ENCODE measurements at regions not wholly inside any gene's neighbourhood (a gene's known extent, or its start where the extent isn't known, plus 50 kb on each side); places are given as distances from the start of the nearest gene placed in this dataset.
A peak's percentile ranks its signal among the peaks of the same experiment; 100 is the strongest.

GRCh38 chr14:97723819-97724218 is 926.6 kb downstream of the VRK1 start:
- Mint-ChIP-seq H3K36me3 (ENCODE audit: low read depth) (peaks cover 3% of the 10 kb centered on the region), H3K27ac (peak overlapping the region; percentile 88), H3K9me3 (ENCODE audit: insufficient read depth) (peaks cover 5% of the 10 kb centered on the region), H3K27me3 (ENCODE audit: low read depth) (no peaks in the 10 kb centered on the region), H3K4me3 (peak overlapping the region; percentile 75), H3K4me1 (ENCODE audit: low read depth) (peaks cover 66% of the 10 kb centered on the region)
- POLR2A ChIA-PET, result interaction anchor here (1.3 to 2.1 kb wide), 2 partner anchors 15 to 1548 kb away, joined by 3 to 6 read pairs; partner anchors contain the start of gene BCL11B
- peak; percentile 29 for ATAC-seq
- DNase-seq, result no peak
- CTCF ChIA-PET, result interaction anchor here (0.9 to 2.7 kb wide), 7 partner anchors 11 to 412 kb away, joined by 3 to 21 read pairs (median 4); no protein-coding TSS in a partner anchor

DNA sequence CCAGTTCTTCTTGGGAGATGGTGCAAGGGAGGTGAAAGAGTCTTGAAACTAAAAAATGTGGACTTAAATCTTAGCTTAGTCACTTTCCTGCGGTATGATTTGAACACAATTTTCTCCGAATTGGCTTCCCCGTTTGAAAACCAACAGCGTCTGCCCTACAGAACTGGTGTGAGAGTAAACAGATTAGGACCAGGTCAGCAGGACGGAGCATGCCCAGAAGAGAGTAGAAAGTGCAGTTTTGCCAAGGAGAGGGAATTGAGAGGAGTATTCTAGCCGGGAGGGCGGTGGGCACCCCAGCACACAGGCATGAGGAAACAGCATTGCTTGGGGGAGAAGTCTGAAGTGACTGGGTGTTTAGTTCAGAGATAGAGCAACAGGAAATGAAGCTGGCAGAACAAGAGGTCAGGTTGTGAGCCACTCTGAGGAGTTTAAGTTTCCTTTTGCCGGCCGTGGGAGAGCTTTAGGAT is 927.1 kb downstream of the VRK1 start:
- peak; percentile 60 for DNase-seq
- no peaks in the 10 kb centered on the region for H3K27me3 Mint-ChIP-seq (ENCODE audit: low read depth)
- POLR2A ChIA-PET, result interaction anchor here (0.6 to 2.1 kb wide), 7 partner anchors 9 to 1547 kb away, joined by 3 to 6 read pairs (median 3); partner anchors contain the start of gene BCL11B
- H3K4me3 Mint-ChIP-seq, result peak overlapping the region; percentile 75
- CTCF ChIA-PET, result interaction anchor here (0.9 to 2.7 kb wide), 7 partner anchors 11 to 412 kb away, joined by 3 to 21 read pairs (median 4); no protein-coding TSS in a partner anchor
- peak; percentile 93 for ATAC-seq
- peaks cover 5% of the 10 kb centered on the region for H3K9me3 Mint-ChIP-seq (ENCODE audit: insufficient read depth)
- H3K27ac Mint-ChIP-seq, result peak overlapping the region; percentile 88
- H3K36me3 Mint-ChIP-seq (ENCODE audit: low read depth), result peaks cover 5% of the 10 kb centered on the region
- peaks cover 61% of the 10 kb centered on the region for H3K4me1 Mint-ChIP-seq (ENCODE audit: low read depth)

DNA sequence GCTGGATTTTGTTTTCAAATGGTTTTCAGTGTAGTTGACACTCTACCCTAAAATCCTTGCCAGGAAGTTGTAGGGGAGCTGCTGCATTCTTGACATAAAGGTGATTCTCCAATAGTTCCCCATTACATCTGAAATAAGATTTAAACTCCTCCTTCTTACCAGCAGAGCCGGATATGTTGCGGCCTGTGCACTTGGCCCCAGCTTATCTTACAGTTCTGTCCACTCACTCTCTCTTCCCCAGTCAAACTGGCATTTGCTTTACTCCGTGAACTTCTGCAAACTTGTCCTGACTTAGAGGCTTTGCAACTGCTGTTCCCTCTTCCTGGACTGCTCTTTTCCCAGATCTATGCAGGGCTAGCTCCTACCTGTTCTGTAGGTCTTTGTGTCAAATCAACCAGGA is 929.5 kb downstream of the VRK1 start:
- H3K4me1 Mint-ChIP-seq (ENCODE audit: low read depth), result peaks cover 54% of the 10 kb centered on the region
- POLR2A ChIA-PET, result interaction anchor here (0.6 to 0.7 kb wide), 2 partner anchors 349 to 456 kb away, joined by 3 to 4 read pairs; no protein-coding TSS in a partner anchor
- CTCF ChIA-PET, result interaction anchor here (0.8 kb wide), 1 partner anchor 19 kb away, joined by 4 read pairs; no protein-coding TSS in a partner anchor

GRCh38 chr14:97730706-97731105 is 933.5 kb downstream of the VRK1 start:
- H3K27ac Mint-ChIP-seq, result no peak overlapping the region
- CTCF ChIA-PET, result no interaction called here
- DNase-seq (no peak), ATAC-seq (no peak)
- no peaks in the 10 kb centered on the region for H3K9me3 Mint-ChIP-seq (ENCODE audit: insufficient read depth)
- peaks cover 18% of the 10 kb centered on the region for H3K4me1 Mint-ChIP-seq (ENCODE audit: low read depth)
- H3K36me3 Mint-ChIP-seq (ENCODE audit: low read depth), result peaks cover 3% of the 10 kb centered on the region
- H3K27me3 Mint-ChIP-seq (ENCODE audit: low read depth), result no peaks in the 10 kb centered on the region
- POLR2A ChIA-PET, result no interaction called here
- no peak overlapping the region for H3K4me3 Mint-ChIP-seq

More for the DNA sequence above, 929.5 kb downstream of the VRK1 start:
- DNase-seq, result no peak
- peaks cover 3% of the 10 kb centered on the region for H3K36me3 Mint-ChIP-seq (ENCODE audit: low read depth)
- no peak overlapping the region for H3K4me3 Mint-ChIP-seq
- H3K27ac Mint-ChIP-seq, result peak overlapping the region; percentile 72
- no peak for ATAC-seq
- no peaks in the 10 kb centered on the region for H3K27me3 Mint-ChIP-seq (ENCODE audit: low read depth)
- no peaks in the 10 kb centered on the region for H3K9me3 Mint-ChIP-seq (ENCODE audit: insufficient read depth)

DNA sequence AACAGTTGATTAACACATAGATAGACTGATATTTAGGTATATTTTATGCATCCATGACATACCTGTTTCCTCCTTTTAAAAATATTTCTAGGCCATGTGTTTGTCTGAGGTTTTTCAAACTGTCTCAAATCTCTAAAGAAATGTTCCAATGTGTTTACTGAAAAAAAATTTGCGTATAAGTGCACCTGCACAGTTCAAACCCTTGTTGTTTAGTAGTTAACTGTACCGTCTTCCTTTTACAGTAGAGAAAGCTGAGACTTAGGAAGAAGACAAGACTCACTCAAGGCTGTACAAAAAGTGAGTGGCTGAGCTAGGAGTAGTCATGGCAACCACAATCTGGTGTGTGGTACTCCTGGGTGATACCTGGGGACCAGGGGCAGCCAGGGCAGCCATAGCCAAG is 934.6 kb downstream of the VRK1 start:
- Mint-ChIP-seq H3K36me3 (ENCODE audit: low read depth) (peaks cover 3% of the 10 kb centered on the region), H3K4me3 (no peak overlapping the region), H3K9me3 (ENCODE audit: insufficient read depth) (no peaks in the 10 kb centered on the region), H3K4me1 (ENCODE audit: low read depth) (peaks cover 9% of the 10 kb centered on the region), H3K27ac (no peak overlapping the region), H3K27me3 (ENCODE audit: low read depth) (no peaks in the 10 kb centered on the region)
- DNase-seq, result no peak
- ChIA-PET CTCF (no interaction called here), POLR2A (no interaction called here)
- ATAC-seq, result no peak

- H3K27me3 Mint-ChIP-seq (ENCODE audit: low read depth), result peaks cover 4% of the 10 kb centered on the region
- no peaks in the 10 kb centered on the region for H3K9me3 Mint-ChIP-seq (ENCODE audit: insufficient read depth)
- H3K36me3 Mint-ChIP-seq (ENCODE audit: low read depth), result no peaks in the 10 kb centered on the region
- ATAC-seq (no peak), DNase-seq (no peak)
- ChIA-PET CTCF (no interaction called here), POLR2A (no interaction called here)
- H3K4me3 Mint-ChIP-seq, result no peak overlapping the region
- H3K27ac Mint-ChIP-seq, result no peak overlapping the region
- no peaks in the 10 kb centered on the region for H3K4me1 Mint-ChIP-seq (ENCODE audit: low read depth)
These were observed 950.1 kb downstream of the VRK1 start for GRCh38 chr14:97747316-97747715.

DNA sequence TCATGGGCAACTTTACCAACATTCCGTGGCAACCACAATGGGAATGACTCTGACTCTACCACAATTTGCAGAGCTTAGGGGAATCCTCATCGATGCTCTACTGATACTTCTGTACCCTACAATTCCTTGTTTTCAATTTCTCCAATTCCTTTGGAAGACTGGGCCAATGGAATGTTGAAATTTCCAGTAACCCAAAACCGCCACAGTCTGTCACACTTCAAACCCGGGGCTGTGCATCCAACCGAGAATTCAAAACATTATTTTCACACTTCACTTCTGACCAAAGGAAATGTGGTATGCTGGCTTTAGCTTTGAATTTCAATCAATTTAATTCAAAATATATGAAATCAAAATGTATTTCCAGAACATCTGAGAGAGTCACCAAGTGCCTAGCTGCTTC is 951.4 kb downstream of the VRK1 start:
- Mint-ChIP-seq H3K36me3 (ENCODE audit: low read depth) (no peaks in the 10 kb centered on the region), H3K27me3 (ENCODE audit: low read depth) (peaks cover 4% of the 10 kb centered on the region), H3K4me3 (no peak overlapping the region), H3K27ac (no peak overlapping the region), H3K9me3 (ENCODE audit: insufficient read depth) (no peaks in the 10 kb centered on the region), H3K4me1 (ENCODE audit: low read depth) (no peaks in the 10 kb centered on the region)
- ATAC-seq, result no peak
- DNase-seq, result no peak
- CTCF ChIA-PET, result interaction anchor here (1.1 kb wide), 1 partner anchor 45 kb away, joined by 3 read pairs; no protein-coding TSS in a partner anchor
- POLR2A ChIA-PET, result no interaction called here

- Mint-ChIP-seq H3K4me3 (no peak overlapping the region), H3K27ac (no peak overlapping the region), H3K36me3 (ENCODE audit: low read depth) (no peaks in the 10 kb centered on the region), H3K4me1 (ENCODE audit: low read depth) (peaks cover 5% of the 10 kb centered on the region), H3K27me3 (ENCODE audit: low read depth) (no peaks in the 10 kb centered on the region), H3K9me3 (ENCODE audit: insufficient read depth) (no peaks in the 10 kb centered on the region)
- ChIA-PET CTCF (no interaction called here), POLR2A (no interaction called here)
- ATAC-seq, result no peak
- DNase-seq, result no peak
These were observed 960.3 kb downstream of the VRK1 start for GRCh38 chr14:97757491-97757890.

- Mint-ChIP-seq H3K36me3 (ENCODE audit: low read depth) (no peaks in the 10 kb centered on the region), H3K27me3 (ENCODE audit: low read depth) (no peaks in the 10 kb centered on the region), H3K4me1 (ENCODE audit: low read depth) (peaks cover 6% of the 10 kb centered on the region), H3K27ac (no peak overlapping the region), H3K9me3 (ENCODE audit: insufficient read depth) (no peaks in the 10 kb centered on the region), H3K4me3 (no peak overlapping the region)
- POLR2A ChIA-PET, result no interaction called here
- ATAC-seq (no peak), DNase-seq (no peak)
- CTCF ChIA-PET, result no interaction called here
These were observed 962.9 kb downstream of the VRK1 start for GRCh38 chr14:97760050-97760449.

DNA sequence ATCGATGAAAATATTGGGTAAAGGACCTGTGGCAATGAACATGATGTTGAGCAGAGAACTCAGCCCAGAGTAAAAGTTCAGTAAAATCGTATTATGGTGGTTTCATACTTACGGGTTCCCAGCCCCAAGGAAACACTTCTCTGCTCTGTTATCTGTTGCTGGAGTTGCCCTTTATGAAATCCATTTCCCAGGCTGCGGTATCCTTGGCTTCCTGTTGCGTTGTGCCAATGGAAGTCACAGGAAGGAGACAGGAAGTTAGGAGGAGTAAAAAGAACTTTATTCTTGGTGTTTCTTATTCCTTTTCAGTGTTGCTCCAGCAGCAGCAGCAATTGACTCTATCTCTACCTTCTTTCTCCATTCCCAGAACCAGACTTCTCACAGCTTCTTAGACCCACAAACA is 965.2 kb downstream of the VRK1 start:
- H3K9me3 Mint-ChIP-seq (ENCODE audit: insufficient read depth), result no peaks in the 10 kb centered on the region
- DNase-seq, result no peak
- ChIA-PET POLR2A (no interaction called here), CTCF (interaction anchor here (1.2 kb wide), 1 partner anchor 9 kb away, joined by 3 read pairs; no protein-coding TSS in a partner anchor)
- no peaks in the 10 kb centered on the region for H3K36me3 Mint-ChIP-seq (ENCODE audit: low read depth)
- peaks cover 6% of the 10 kb centered on the region for H3K4me1 Mint-ChIP-seq (ENCODE audit: low read depth)
- H3K27ac Mint-ChIP-seq, result no peak overlapping the region
- H3K27me3 Mint-ChIP-seq (ENCODE audit: low read depth), result no peaks in the 10 kb centered on the region
- no peak overlapping the region for H3K4me3 Mint-ChIP-seq
- ATAC-seq, result no peak

GRCh38 chr14:97771340-97772045 is 974.3 kb downstream of the VRK1 start:
- Mint-ChIP-seq H3K27me3 (ENCODE audit: low read depth) (no peaks in the 10 kb centered on the region), H3K4me3 (no peak overlapping the region), H3K36me3 (ENCODE audit: low read depth) (no peaks in the 10 kb centered on the region), H3K4me1 (ENCODE audit: low read depth) (no peaks in the 10 kb centered on the region), H3K9me3 (ENCODE audit: insufficient read depth) (no peaks in the 10 kb centered on the region), H3K27ac (no peak overlapping the region)
- ChIA-PET POLR2A (no interaction called here), CTCF (interaction anchor here (0.8 to 1.3 kb wide), 2 partner anchors 9 to 47 kb away, joined by 3 read pairs; no protein-coding TSS in a partner anchor)
- no peak for DNase-seq
- ATAC-seq, result no peak

DNA sequence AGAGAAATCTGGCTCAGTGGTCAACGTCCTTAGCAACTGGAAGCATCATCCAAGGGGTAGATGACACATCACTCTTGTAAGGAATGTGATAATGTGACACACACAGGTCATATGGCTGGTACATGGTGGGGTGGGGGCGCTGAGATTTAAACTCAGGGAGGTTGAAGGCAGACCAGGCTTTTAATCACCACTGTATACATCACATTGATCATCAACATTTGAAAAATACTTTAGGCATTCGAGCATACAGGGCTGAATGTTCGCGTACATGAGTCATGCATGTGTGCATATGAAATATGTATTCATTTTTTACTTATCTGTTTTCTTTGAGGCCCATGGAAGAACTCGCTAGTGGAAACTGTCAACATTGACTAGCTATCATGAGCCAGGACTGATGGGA is 976.4 kb downstream of the VRK1 start:
- ChIA-PET CTCF (no interaction called here), POLR2A (no interaction called here)
- Mint-ChIP-seq H3K27ac (no peak overlapping the region), H3K36me3 (ENCODE audit: low read depth) (no peaks in the 10 kb centered on the region), H3K9me3 (ENCODE audit: insufficient read depth) (no peaks in the 10 kb centered on the region), H3K27me3 (ENCODE audit: low read depth) (no peaks in the 10 kb centered on the region), H3K4me1 (ENCODE audit: low read depth) (peaks cover 15% of the 10 kb centered on the region), H3K4me3 (no peak overlapping the region)
- ATAC-seq, result no peak
- DNase-seq, result no peak

All from activated CD8-positive, alpha-beta T cell treated with anti-CD3 and anti-CD28 coated beads, Interleukin-2, amount 10 ng/mL, durations not matched to agents 7 days and 5 days (primary cell).